ENCODE measurements at regions not wholly inside any gene's neighbourhood (a gene's known extent, or its start where the extent isn't known, plus 50 kb on each side); places are given as distances from the start of the nearest gene placed in this dataset.
"Not testable (repeated sequence)": the region's sequence is repeated elsewhere in the genome, so short reads cannot be mapped to it uniquely, and the experiment has no call there.

DNA sequence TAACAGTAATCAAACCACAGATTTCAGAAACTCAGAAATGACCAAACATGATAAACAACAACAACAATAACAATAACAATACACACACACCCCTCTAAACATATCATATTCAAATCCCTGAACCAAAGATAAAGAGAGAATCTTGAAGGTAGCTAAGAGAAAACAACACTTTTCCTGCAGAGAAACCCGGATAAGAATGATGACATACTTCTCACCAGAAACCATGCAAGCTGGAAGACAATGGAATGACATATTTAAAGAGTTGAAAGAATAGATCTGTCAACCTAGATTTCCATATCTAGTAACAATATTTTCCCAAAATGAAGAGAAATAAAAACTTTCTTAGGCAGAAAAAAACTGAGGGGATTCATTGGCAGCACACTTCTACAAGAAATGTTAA lies 138.1 kb downstream of the LIG4 start:
- H3K4me1 ChIP-seq (ENCODE audit: control insufficient read depth, insufficient read depth, low read length): no peaks in the 10 kb centered on the region
- ChIA-PET CTCF (no interaction called here), POLR2A (no interaction called here)
- H3K36me3 ChIP-seq (ENCODE audit: control insufficient read depth in 2 of 2, insufficient read depth in 1 of 2, low read length in 2 of 2): no peaks in the 10 kb centered on the region
- no peaks in the 10 kb centered on the region for H3K9me3 ChIP-seq (ENCODE audit: control insufficient read depth, insufficient read depth, low read depth, low read length)
- no peak overlapping the region for H3K4me3 ChIP-seq (ENCODE audit: low read depth, low read length)
- no peak overlapping the region for H3K27ac ChIP-seq (ENCODE audit: extremely low read depth, low read depth, low read length)
- TF ChIP-seq SETDB1 (IDR thresholded peaks at IDR 0.05; ENCODE audit: insufficient read length, low read length) (peak; percentile 44), ZNF248 (tag by site-specific recombination; IDR thresholded peaks at IDR 0.05) (no peak)

DNA sequence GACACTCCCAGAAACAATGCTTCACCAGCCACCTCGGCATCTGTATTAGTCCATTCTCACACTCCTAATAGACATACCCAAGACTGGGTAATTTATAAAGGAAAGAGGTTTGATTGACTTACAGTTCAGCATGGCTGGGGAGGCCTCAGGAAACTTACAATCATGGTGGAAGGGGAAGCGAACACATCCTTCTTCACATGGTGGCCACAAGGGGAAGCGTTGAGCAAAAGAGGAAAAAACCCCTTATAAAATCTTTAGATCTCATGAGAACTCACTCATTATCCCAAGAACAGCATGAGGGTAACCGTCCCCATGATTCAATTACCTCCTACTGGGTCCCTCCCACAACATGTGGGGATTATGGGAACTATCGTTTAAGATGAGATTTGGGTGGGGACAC lies 140.9 kb downstream of the LIG4 start:
- CTCF ChIA-PET: not testable (repeated sequence)

GRCh38 chr13:108070925-108071324 lies 144.4 kb downstream of the LIG4 start:
- H3K27ac ChIP-seq (ENCODE audit: extremely low read depth, low read depth, low read length): no peak overlapping the region
- POLR2A ChIA-PET: no interaction called here

More for the DNA sequence above, 140.9 kb downstream of the LIG4 start:
- H3K4me3 ChIP-seq (ENCODE audit: low read depth, low read length); H3K4me1 ChIP-seq (ENCODE audit: control insufficient read depth, insufficient read depth, low read length); POLR2A ChIA-PET; H3K9me3 ChIP-seq (ENCODE audit: control insufficient read depth, insufficient read depth, low read depth, low read length); H3K27ac ChIP-seq (ENCODE audit: extremely low read depth, low read depth, low read length); H3K36me3 ChIP-seq (ENCODE audit: control insufficient read depth in 2 of 2, insufficient read depth in 1 of 2, low read length in 2 of 2): not testable (repeated sequence)

GRCh38 chr13:108070491-108070890 lies 144.8 kb downstream of the LIG4 start:
- no peak for TF ChIP-seq TCF7L2 (IDR thresholded peaks at IDR 0.05; ENCODE audit: borderline replicate concordance, low read depth, low read length)
- TF ChIP-seq ZNF133 (tag by site-specific recombination; IDR thresholded peaks at IDR 0.05): no peak
- TF ChIP-seq ZNF324 (tag by site-specific recombination; IDR thresholded peaks at IDR 0.05): no peak
- TF ChIP-seq INSM2 (tag by site-specific recombination; IDR thresholded peaks at IDR 0.05): no peak
- no peak for TF ChIP-seq ZNF211 (tag by site-specific recombination; IDR thresholded peaks at IDR 0.05; ENCODE audit: low read depth)
- no peak for TF ChIP-seq ZNF701 (tag by site-specific recombination; IDR thresholded peaks at IDR 0.05)
- no peak for TF ChIP-seq KLF8 (tag by site-specific recombination; IDR thresholded peaks at IDR 0.05)
- TF ChIP-seq GLI4 (tag by site-specific recombination; IDR thresholded peaks at IDR 0.05): no peak
- CTCF ChIA-PET: no interaction called here
- Histone ChIP-seq H3K27ac (ENCODE audit: extremely low read depth, low read depth, low read length) (no peak overlapping the region), H3K36me3 (ENCODE audit: control insufficient read depth in 2 of 2, insufficient read depth in 1 of 2, low read length in 2 of 2) (no peaks in the 10 kb centered on the region), H3K9me3 (ENCODE audit: control insufficient read depth, insufficient read depth, low read depth, low read length) (no peaks in the 10 kb centered on the region), H3K4me3 (ENCODE audit: low read depth, low read length) (no peak overlapping the region), H3K4me1 (ENCODE audit: control insufficient read depth, insufficient read depth, low read length) (no peaks in the 10 kb centered on the region)
- POLR2A ChIA-PET: no interaction called here

More at GRCh38 chr13:108070925-108071324, 144.4 kb downstream of the LIG4 start:
- CTCF ChIA-PET: no interaction called here
- Histone ChIP-seq H3K9me3 (ENCODE audit: control insufficient read depth, insufficient read depth, low read depth, low read length) (no peaks in the 10 kb centered on the region), H3K4me1 (ENCODE audit: control insufficient read depth, insufficient read depth, low read length) (no peaks in the 10 kb centered on the region), H3K4me3 (ENCODE audit: low read depth, low read length) (no peak overlapping the region), H3K36me3 (ENCODE audit: control insufficient read depth in 2 of 2, insufficient read depth in 1 of 2, low read length in 2 of 2) (no peaks in the 10 kb centered on the region)
- TF ChIP-seq ZNF639 (tag by site-specific recombination; IDR thresholded peaks at IDR 0.05): no peak
- TF ChIP-seq SP3 (tag by site-specific recombination; IDR thresholded peaks at IDR 0.05): no peak
- TF ChIP-seq ZNF157 (tag by site-specific recombination; IDR thresholded peaks at IDR 0.05): no peak
- TF ChIP-seq ZNF366 (tag by site-specific recombination; conservative IDR thresholded peaks at IDR 0.05): no peak
- no peak for TF ChIP-seq ZNF148 (tag by site-specific recombination; IDR thresholded peaks at IDR 0.05; ENCODE audit: borderline replicate concordance)
